NCI-H1105 (cell line): ENCODE measurements at regions not wholly inside any gene's neighbourhood (a gene's known extent, or its start where the extent isn't known, plus 50 kb on each side); places are given as distances from the start of the nearest gene placed in this dataset.
"Not testable (repeated sequence)": the region's sequence is repeated elsewhere in the genome, so short reads cannot be mapped to it uniquely, and the experiment has no call there.

ENCODE experiments used
- DNase-seq: peaks from one replicate; lab custom pipeline; 2025; lab: John Stamatoyannopoulos, UW

GRCh38 chr2:34188464-34189303, 589.6 kb upstream of the FAM98A start:
- no peak for DNase-seq

GRCh38 chr2:34179511-34179910, 580.4 kb upstream of the FAM98A start:
- DNase-seq, result no peak

GRCh38 chr2:34178482-34178881, 579.4 kb upstream of the FAM98A start:
- DNase-seq, result no peak

- DNase-seq, result no peak
Measured at GRCh38 chr2:34176693-34177092, 577.6 kb upstream of the FAM98A start.

GRCh38 chr2:34174506-34174905, 575.4 kb upstream of the FAM98A start:
- no peak for DNase-seq

GRCh38 chr2:34162231-34162630, 563.1 kb upstream of the FAM98A start:
- DNase-seq, result no peak

GRCh38 chr2:34161549-34161948, 562.5 kb upstream of the FAM98A start:
- DNase-seq, result no peak

GRCh38 chr2:34159901-34160300, 560.8 kb upstream of the FAM98A start:
- DNase-seq, result no peak

GRCh38 chr2:34153484-34153883, 554.4 kb upstream of the FAM98A start:
- no peak for DNase-seq

- no peak for DNase-seq
Measured at GRCh38 chr2:34147780-34148179, 548.7 kb upstream of the FAM98A start.

GRCh38 chr2:34143149-34143548, 544.0 kb upstream of the FAM98A start:
- no peak for DNase-seq

GRCh38 chr2:34142531-34143008, 543.5 kb upstream of the FAM98A start:
- DNase-seq, result not testable (repeated sequence)

- not testable (repeated sequence) for DNase-seq
Measured at GRCh38 chr2:34133065-34133464, 534.0 kb upstream of the FAM98A start.

- no peak for DNase-seq
Measured at GRCh38 chr2:34126279-34126678, 527.2 kb upstream of the FAM98A start.

- DNase-seq, result no peak
Measured at GRCh38 chr2:34123996-34124785, 525.1 kb upstream of the FAM98A start.

- no peak for DNase-seq
Measured at GRCh38 chr2:34121076-34121475, 522.0 kb upstream of the FAM98A start.

- no peak for DNase-seq
Measured at GRCh38 chr2:34115076-34115475, 516.0 kb upstream of the FAM98A start.

GRCh38 chr2:34112161-34112560, 513.1 kb upstream of the FAM98A start:
- no peak for DNase-seq

GRCh38 chr2:34110392-34110791, 511.3 kb upstream of the FAM98A start:
- no peak for DNase-seq

- no peak for DNase-seq
Measured at GRCh38 chr2:34107811-34108210, 508.7 kb upstream of the FAM98A start.

- no peak for DNase-seq
Measured at GRCh38 chr2:34105006-34105767, 506.1 kb upstream of the FAM98A start.

GRCh38 chr2:34104601-34105000, 505.5 kb upstream of the FAM98A start:
- no peak for DNase-seq
